Osteocyte (in vitro differentiated cells): ENCODE measurements at regions not wholly inside any gene's neighbourhood (a gene's known extent, or its start where the extent isn't known, plus 50 kb on each side); places are given as distances from the start of the nearest gene placed in this dataset.
"Not testable (repeated sequence)": the region's sequence is repeated elsewhere in the genome, so short reads cannot be mapped to it uniquely, and the experiment has no call there.

Experiments
- DNase-seq: peaks from one replicate; pipeline ENCODE4 v3.0.0; 2021; ENCODE audit warnings: mixed read lengths; ENCODE audit not compliant: unreplicated experiment; ENCODE audit errors: extremely low spot score
- H3K27ac Mint-ChIP-seq: one replicate; pipeline ENCODE4 v1.8.0; 2021; ENCODE audit warnings: mild to moderate bottlenecking, mixed read lengths; ENCODE audit not compliant: unreplicated experiment
- H3K27me3 Mint-ChIP-seq: one replicate; pipeline ENCODE4 v1.8.0; 2021; ENCODE audit warnings: mixed read lengths; ENCODE audit not compliant: unreplicated experiment
- H3K36me3 Mint-ChIP-seq: one replicate; pipeline ENCODE4 v1.8.0; 2021; ENCODE audit warnings: mixed read lengths; ENCODE audit not compliant: unreplicated experiment
- H3K4me1 Mint-ChIP-seq: one replicate; pipeline ENCODE4 v1.8.0; 2021; ENCODE audit warnings: mixed read lengths; ENCODE audit not compliant: unreplicated experiment
- H3K4me3 Mint-ChIP-seq: one replicate; pipeline ENCODE4 v1.8.0; 2021; ENCODE audit warnings: mild to moderate bottlenecking, moderate library complexity, mixed read lengths; ENCODE audit not compliant: unreplicated experiment
- H3K9me3 Mint-ChIP-seq: one replicate; pipeline ENCODE4 v1.8.0; 2021; ENCODE audit warnings: mixed read lengths; ENCODE audit not compliant: unreplicated experiment
- CTCF ChIP-seq: fragments of 200-600 bp; sonication (generic); IDR thresholded peaks from 2 replicates; pipeline ENCODE4 v1.5.0; 2021; ENCODE audit warnings: antibody characterized with exemption, mild to moderate bottlenecking, moderate library complexity

DNA sequence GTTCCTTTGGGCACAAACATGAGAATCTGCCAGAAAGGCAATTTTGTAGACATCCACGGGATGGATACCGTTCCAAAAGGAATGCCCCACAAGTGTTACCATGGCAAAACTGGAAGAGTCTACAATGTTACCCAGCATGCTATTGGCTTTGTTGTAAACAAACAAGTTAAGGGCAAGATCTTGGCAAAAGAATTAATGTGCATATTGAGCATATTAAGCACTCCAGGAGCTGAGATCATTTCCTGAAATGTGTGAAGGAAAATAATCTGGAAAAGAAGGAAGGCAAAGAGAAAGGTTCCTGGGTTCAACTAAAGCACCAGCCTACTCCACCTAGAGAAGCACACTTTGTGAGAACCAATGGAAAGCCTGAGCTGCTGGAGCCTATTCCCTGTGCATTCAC, 103.9 kb upstream of the ARG1 start:
- H3K4me3 Mint-ChIP-seq, result no peak overlapping the region
- H3K9me3 Mint-ChIP-seq, result peaks cover 4% of the 10 kb centered on the region
- H3K36me3 Mint-ChIP-seq, result no peaks in the 10 kb centered on the region
- peaks cover 22% of the 10 kb centered on the region for H3K27me3 Mint-ChIP-seq
- no peak for DNase-seq
- TF ChIP-seq CTCF, result no peak
- H3K4me1 Mint-ChIP-seq, result no peaks in the 10 kb centered on the region
- H3K27ac Mint-ChIP-seq, result no peak overlapping the region

- TF ChIP-seq CTCF, result no peak
- no peaks in the 10 kb centered on the region for H3K36me3 Mint-ChIP-seq
- H3K4me3 Mint-ChIP-seq, result no peak overlapping the region
- no peak overlapping the region for H3K27ac Mint-ChIP-seq
- DNase-seq, result no peak
- no peaks in the 10 kb centered on the region for H3K4me1 Mint-ChIP-seq
- H3K9me3 Mint-ChIP-seq, result peaks cover 13% of the 10 kb centered on the region
- H3K27me3 Mint-ChIP-seq, result peaks cover 20% of the 10 kb centered on the region
Observed at GRCh38 chr6:131470534-131470933, 102.5 kb upstream of the ARG1 start.

GRCh38 chr6:131471331-131471730, 101.7 kb upstream of the ARG1 start:
- no peaks in the 10 kb centered on the region for H3K36me3 Mint-ChIP-seq
- no peak overlapping the region for H3K27ac Mint-ChIP-seq
- no peak for DNase-seq
- no peak overlapping the region for H3K4me3 Mint-ChIP-seq
- peaks cover 20% of the 10 kb centered on the region for H3K27me3 Mint-ChIP-seq
- H3K9me3 Mint-ChIP-seq, result peaks cover 13% of the 10 kb centered on the region
- no peak for TF ChIP-seq CTCF
- no peaks in the 10 kb centered on the region for H3K4me1 Mint-ChIP-seq

DNA sequence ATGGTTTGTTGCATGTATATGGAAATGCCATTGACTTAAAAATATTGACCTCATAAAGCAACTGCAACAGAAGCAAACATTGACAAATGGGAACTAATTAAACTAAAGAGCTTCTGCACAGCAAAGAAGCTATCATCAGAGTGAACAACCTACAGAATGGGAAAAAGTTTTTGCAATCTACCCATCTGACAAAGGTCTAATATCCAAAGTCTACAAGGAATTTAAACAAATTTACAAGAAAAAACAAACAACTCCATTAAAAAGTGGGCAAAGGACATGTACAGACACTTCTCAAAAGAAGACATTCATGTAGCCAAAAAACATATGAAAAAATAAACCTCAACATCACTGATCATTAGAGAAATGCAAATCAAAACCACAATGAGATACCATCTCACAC, 99.7 kb upstream of the ARG1 start:
- H3K27ac Mint-ChIP-seq, H3K36me3 Mint-ChIP-seq: not testable (repeated sequence)

DNA sequence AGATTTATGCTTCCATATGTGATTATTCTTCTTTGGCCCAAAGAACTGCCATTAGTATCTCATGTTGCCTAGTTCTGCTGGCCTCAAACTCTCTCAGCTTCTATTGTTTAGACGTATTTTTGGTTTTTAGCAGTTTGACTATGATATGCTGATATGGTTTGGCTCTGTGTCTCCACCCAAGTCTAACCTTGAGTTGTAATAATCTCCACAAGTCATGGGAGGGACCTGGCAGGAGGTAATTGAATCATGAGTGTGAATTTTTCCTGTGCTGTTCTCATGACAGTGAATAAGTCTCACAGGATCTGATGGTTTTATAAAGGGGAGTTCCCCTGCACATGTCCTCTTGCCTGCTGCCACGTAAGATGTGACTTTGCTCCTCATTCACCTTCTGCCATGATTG, 96.7 kb upstream of the ARG1 start:
- Mint-ChIP-seq H3K9me3 (peaks cover 13% of the 10 kb centered on the region), H3K4me1 (no peaks in the 10 kb centered on the region), H3K36me3 (no peaks in the 10 kb centered on the region), H3K4me3 (no peak overlapping the region), H3K27ac (no peak overlapping the region), H3K27me3 (peaks cover 10% of the 10 kb centered on the region)
- no peak for DNase-seq
- no peak for TF ChIP-seq CTCF

More for the DNA sequence above, 99.7 kb upstream of the ARG1 start:
- not testable (repeated sequence) for H3K4me3 Mint-ChIP-seq, DNase-seq, H3K4me1 Mint-ChIP-seq
- H3K27me3 Mint-ChIP-seq, result peaks cover 20% of the 10 kb centered on the region
- H3K9me3 Mint-ChIP-seq, result peaks cover 13% of the 10 kb centered on the region

DNA sequence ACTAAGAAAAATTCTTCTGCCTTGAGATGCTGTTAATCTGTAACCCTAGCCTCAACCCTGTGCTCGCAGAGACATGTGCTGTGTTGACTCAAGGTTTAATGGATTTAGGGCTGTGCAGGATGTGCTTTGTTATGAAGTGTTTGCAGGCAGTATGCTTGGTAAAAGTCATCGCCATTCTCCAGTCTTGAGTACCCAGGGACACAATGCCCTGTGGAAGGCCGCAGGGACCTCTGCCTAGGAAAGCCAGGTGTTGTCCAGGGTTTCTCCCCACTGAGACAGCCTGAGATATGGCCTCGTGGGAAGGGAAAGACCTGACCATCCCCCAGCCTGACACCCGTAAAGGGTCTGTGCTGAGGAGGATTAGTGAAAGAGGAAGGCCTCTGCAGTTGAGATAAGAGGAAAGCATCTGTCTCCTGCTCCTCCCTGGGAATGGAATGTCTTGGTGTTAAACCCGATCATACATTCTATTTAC, 94.2 kb upstream of the ARG1 start:
- peaks cover 15% of the 10 kb centered on the region for H3K27me3 Mint-ChIP-seq

More for the DNA sequence above, 94.2 kb upstream of the ARG1 start:
- peaks cover 12% of the 10 kb centered on the region for H3K9me3 Mint-ChIP-seq
- H3K36me3 Mint-ChIP-seq, H3K4me1 Mint-ChIP-seq, DNase-seq, H3K4me3 Mint-ChIP-seq, H3K27ac Mint-ChIP-seq: not testable (repeated sequence)
